ENCODE measurements at regions not wholly inside any gene's neighbourhood (a gene's known extent, or its start where the extent isn't known, plus 50 kb on each side); places are given as distances from the start of the nearest gene placed in this dataset.

GRCh38 chr16:61131447-61131846 is 904.8 kb downstream of the CDH8 start:
- TF ChIP-seq CTCF (IDR thresholded peaks at IDR 0.05): no peak
- TF ChIP-seq POLR2A (IDR thresholded peaks at IDR 0.05): no peak

All from testis (tissue), 2 donors.